ENCODE measurements at regions not wholly inside any gene's neighbourhood (a gene's known extent, or its start where the extent isn't known, plus 50 kb on each side); places are given as distances from the start of the nearest gene placed in this dataset.
"Not testable (repeated sequence)": the region's sequence is repeated elsewhere in the genome, so short reads cannot be mapped to it uniquely, and the experiment has no call there.

GRCh38 chr18:8501044-8501443 lies 108.2 kb upstream of the RAB12 start:
- ATAC-seq, result no peak

GRCh38 chr18:8503248-8503647 lies 106.0 kb upstream of the RAB12 start:
- no peak for ATAC-seq

GRCh38 chr18:8504424-8504823 lies 104.8 kb upstream of the RAB12 start:
- ATAC-seq, result no peak

GRCh38 chr18:8504880-8505435 lies 104.3 kb upstream of the RAB12 start:
- ATAC-seq, result no peak

GRCh38 chr18:8506251-8507049 lies 102.8 kb upstream of the RAB12 start:
- no peak for ATAC-seq

GRCh38 chr18:8507361-8507760 lies 101.9 kb upstream of the RAB12 start:
- ATAC-seq, result no peak

- ATAC-seq, result no peak
These were observed 101.1 kb upstream of the RAB12 start for GRCh38 chr18:8507915-8508705.

- no peak for ATAC-seq
These were observed 96.0 kb upstream of the RAB12 start for GRCh38 chr18:8513249-8513648.

- ATAC-seq, result no peak
These were observed 94.8 kb upstream of the RAB12 start for GRCh38 chr18:8514409-8514808.

GRCh38 chr18:8515142-8515865 lies 93.9 kb upstream of the RAB12 start:
- ATAC-seq, result no peak

GRCh38 chr18:8516371-8517250 lies 92.6 kb upstream of the RAB12 start:
- ATAC-seq, result no peak

GRCh38 chr18:8517276-8517675 lies 92.0 kb upstream of the RAB12 start:
- ATAC-seq, result no peak

GRCh38 chr18:8519102-8519501 lies 90.1 kb upstream of the RAB12 start:
- no peak for ATAC-seq

- ATAC-seq, result no peak
These were observed 89.0 kb upstream of the RAB12 start for GRCh38 chr18:8520266-8520665.

- ATAC-seq, result no peak
These were observed 86.5 kb upstream of the RAB12 start for GRCh38 chr18:8522756-8523155.

- ATAC-seq, result no peak
These were observed 83.5 kb upstream of the RAB12 start for GRCh38 chr18:8525692-8526091.

GRCh38 chr18:8526332-8526731 lies 82.9 kb upstream of the RAB12 start:
- no peak for ATAC-seq

- ATAC-seq, result no peak
These were observed 79.6 kb upstream of the RAB12 start for GRCh38 chr18:8529609-8530008.

GRCh38 chr18:8531084-8531483 lies 78.2 kb upstream of the RAB12 start:
- not testable (repeated sequence) for ATAC-seq

- ATAC-seq, result no peak
These were observed 73.0 kb upstream of the RAB12 start for GRCh38 chr18:8536231-8536630.

- no peak for ATAC-seq
These were observed 72.3 kb upstream of the RAB12 start for GRCh38 chr18:8536922-8537321.

GRCh38 chr18:8537400-8537799 lies 71.8 kb upstream of the RAB12 start:
- no peak for ATAC-seq

Measured in activated CD4-positive, CD25-positive, alpha-beta regulatory T cell treated with anti-CD3 and anti-CD28 coated beads, Interleukin-2, amount 50 U/mL, for 24 hours (primary cell).